GM23338 (cell line): ENCODE measurements at regions not wholly inside any gene's neighbourhood (a gene's known extent, or its start where the extent isn't known, plus 50 kb on each side); places are given as distances from the start of the nearest gene placed in this dataset.

ENCODE experiments used
- ATAC-seq: fragments of 200-7000 bp; cut with Tn5 transposase; 3 replicates; pipeline ENCODE4 v1.9.1; 2020
- DNase-seq: peaks from one replicate; pipeline ENCODE4 v3.0.0-alpha.2; 2015; ENCODE audit warnings: low spot score
- H2AFZ ChIP-seq: fragments of 200-600 bp; sonication (generic); 2 replicates; pipeline ENCODE4 v1.8.0; 2016; ENCODE audit warnings: antibody characterized with exemption, mild to moderate bottlenecking, moderate library complexity
- H3F3A ChIP-seq: fragments of 200-600 bp; sonication (generic); replicated peaks from 2 replicates; pipeline ENCODE4 v1.8.0; 2017; ENCODE audit warnings: antibody characterized with exemption, mixed run types, low read depth
- H3K27ac ChIP-seq: fragments of 200-600 bp; sonication (generic); 2 replicates; pipeline ENCODE4 v1.6.1; 2016; ENCODE audit warnings: low read depth
- H3K27me3 ChIP-seq: fragments of 200-600 bp; sonication (generic); 2 replicates; pipeline ENCODE4 v1.8.0; 2016; ENCODE audit warnings: mild to moderate bottlenecking, mixed run types, moderate library complexity; ENCODE audit not compliant: insufficient read depth
- H3K36me3 ChIP-seq: fragments of 200-600 bp; sonication (generic); 2 replicates; pipeline ENCODE4 v1.8.0; 2016; ENCODE audit warnings: mild to moderate bottlenecking; ENCODE audit not compliant: insufficient read depth
- H3K4me1 ChIP-seq: fragments of 200-600 bp; sonication (generic); 2 replicates; pipeline ENCODE4 v1.8.0; 2016; ENCODE audit warnings: mild to moderate bottlenecking, moderate library complexity; ENCODE audit not compliant: insufficient read depth
- H3K4me2 ChIP-seq: fragments of 200-600 bp; sonication (generic); 2 replicates; pipeline ENCODE4 v1.7.1; 2017; ENCODE audit warnings: mixed run types
- H3K4me3 ChIP-seq: fragments of 200-600 bp; sonication (generic); 2 replicates; pipeline ENCODE4 v1.6.1; 2016; ENCODE audit warnings: mixed run types
- H3K79me2 ChIP-seq: fragments of 200-600 bp; sonication (generic); replicated peaks from 2 replicates; pipeline ENCODE4 v1.8.0; 2017; ENCODE audit warnings: mild to moderate bottlenecking; ENCODE audit not compliant: insufficient read depth
- H3K9me2 ChIP-seq: fragments of 200-600 bp; sonication (generic); 2 replicates; pipeline ENCODE4 v1.8.0; 2017; ENCODE audit not compliant: insufficient read depth
- H4K20me1 ChIP-seq: fragments of 200-600 bp; sonication (generic); replicated peaks from 2 replicates; pipeline ENCODE4 v1.8.0; 2017; ENCODE audit warnings: mild to moderate bottlenecking; ENCODE audit not compliant: insufficient read depth
- H3K27ac Mint-ChIP-seq: 2 replicates; pipeline ENCODE4 v1.8.0; 2020; ENCODE audit warnings: inconsistent platforms, mild to moderate bottlenecking, moderate library complexity, mixed read lengths
- H3K27me3 Mint-ChIP-seq: 3 replicates; pipeline ENCODE4 v1.8.0; 2022; ENCODE audit warnings: low read depth, mild to moderate bottlenecking, moderate library complexity, mixed read lengths, inconsistent platforms; ENCODE audit not compliant: insufficient read depth, poor library complexity
- H3K36me3 Mint-ChIP-seq: 3 replicates; pipeline ENCODE4 v1.8.0; 2021; ENCODE audit warnings: low read depth, mild to moderate bottlenecking, inconsistent platforms, moderate library complexity, mixed read lengths
- H3K4me1 Mint-ChIP-seq: 3 replicates; pipeline ENCODE4 v1.8.0; 2020; ENCODE audit warnings: mild to moderate bottlenecking, inconsistent platforms, mixed read lengths
- H3K4me3 Mint-ChIP-seq: 3 replicates; pipeline ENCODE4 v1.8.0; 2021; ENCODE audit warnings: moderate library complexity, mild to moderate bottlenecking, inconsistent platforms, mixed read lengths
- H3K9me3 Mint-ChIP-seq: 3 replicates; pipeline ENCODE4 v1.8.0; 2020; ENCODE audit warnings: moderate library complexity, mild to moderate bottlenecking, inconsistent platforms, mixed read lengths
- CREB1 ChIP-seq: fragments of 250-450 bp; sonication (Bioruptor Pico); IDR thresholded peaks from 2 replicates; pipeline ENCODE4 v1.5.0; 2020; ENCODE audit warnings: low read depth, mild to moderate bottlenecking, moderate library complexity
- CTCF ChIP-seq, 2 experiments: fragments of 200-600 bp in 1 of 2; sonication (generic) in 1 of 2; conservative IDR thresholded peaks; 2 replicates each; pipeline versions ENCODE4 v1.5.1 to v1.6.1; 2016 to 2017; ENCODE audit warnings: antibody characterized with exemption in 2 of 2, low read depth in 2 of 2, mild to moderate bottlenecking in 2 of 2, moderate library complexity in 1 of 2
- EZH2 ChIP-seq: fragments of 200-600 bp; sonication (generic); IDR thresholded peaks from one replicate; pipeline ENCODE4 v1.8.0; 2017; ENCODE audit warnings: antibody characterized with exemption, mild to moderate bottlenecking, low read depth; ENCODE audit not compliant: unreplicated experiment
- EZH2phosphoT487 ChIP-seq: fragments of 200-600 bp; sonication (generic); IDR thresholded peaks from one replicate; pipeline ENCODE4 v1.8.1; 2018; ENCODE audit warnings: antibody characterized with exemption; ENCODE audit not compliant: unreplicated experiment
- NANOG ChIP-seq: IDR thresholded peaks from 2 replicates; pipeline ENCODE4 v1.6.1; 2016; ENCODE audit warnings: antibody characterized with exemption, borderline replicate concordance
- POLR2AphosphoS5 ChIP-seq: IDR thresholded peaks from 2 replicates; pipeline ENCODE4 v1.6.1; 2016; ENCODE audit warnings: antibody characterized with exemption, low read depth
- REST ChIP-seq: IDR thresholded peaks from one replicate; pipeline ENCODE4 v1.6.1; 2018; ENCODE audit warnings: antibody characterized with exemption; ENCODE audit not compliant: unreplicated experiment
- STAT1 ChIP-seq: IDR thresholded peaks from one replicate; pipeline ENCODE4 v1.6.1; 2016; ENCODE audit warnings: antibody characterized with exemption; ENCODE audit not compliant: unreplicated experiment
- ZNF114 ChIP-seq: fragments of 250-450 bp; sonication (Bioruptor Pico); IDR thresholded peaks from 2 replicates; pipeline ENCODE4 v1.5.0; 2020; ENCODE audit warnings: mild to moderate bottlenecking, moderate library complexity
- ZNF331 ChIP-seq: fragments of 250-450 bp; sonication (Bioruptor Pico); IDR thresholded peaks from 2 replicates; pipeline ENCODE4 v1.5.0; 2020; ENCODE audit warnings: low read depth, mild to moderate bottlenecking, moderate library complexity

- Histone ChIP-seq H3K36me3 (no peaks in the 10 kb centered on the region), H3K27me3 (no peaks in the 10 kb centered on the region), H3K27ac (no peak overlapping the region), H3F3A (no peaks in the 10 kb centered on the region), H3K4me3 (no peak overlapping the region), H3K9me2 (no peaks in the 10 kb centered on the region), H4K20me1 (no peaks in the 10 kb centered on the region), H3K4me2 (no peak overlapping the region), H2AFZ (no peak overlapping the region), H3K4me1 (no peaks in the 10 kb centered on the region), H3K79me2 (no peaks in the 10 kb centered on the region)
- DNase-seq: no peak
- no peaks in the 10 kb centered on the region for H3K9me3 Mint-ChIP-seq
- no peak for ATAC-seq
- TF ChIP-seq CREB1 (CRISPR knock-in tag) (no peak), ZNF114 (CRISPR knock-in tag) (no peak), NANOG (no peak), REST (no peak)
- H3K27me3 Mint-ChIP-seq: no peaks in the 10 kb centered on the region
- H3K4me3 Mint-ChIP-seq: no peak overlapping the region
- H3K27ac Mint-ChIP-seq: no peak overlapping the region
- no peaks in the 10 kb centered on the region for H3K36me3 Mint-ChIP-seq
- no peaks in the 10 kb centered on the region for H3K4me1 Mint-ChIP-seq
Observed at GRCh38 chrX:67288156-67288555, 255.7 kb upstream of the AR start.

- DNase-seq: no peak
- Mint-ChIP-seq H3K27me3 (no peaks in the 10 kb centered on the region), H3K4me1 (no peaks in the 10 kb centered on the region), H3K27ac (no peak overlapping the region), H3K4me3 (no peak overlapping the region), H3K36me3 (no peaks in the 10 kb centered on the region), H3K9me3 (no peaks in the 10 kb centered on the region; the same call in 2 of the 3 replicates)
- Histone ChIP-seq H4K20me1 (no peaks in the 10 kb centered on the region), H3K36me3 (no peaks in the 10 kb centered on the region), H3K4me3 (no peak overlapping the region), H3K4me2 (no peak overlapping the region), H3F3A (no peaks in the 10 kb centered on the region), H3K9me2 (no peaks in the 10 kb centered on the region), H2AFZ (no peak overlapping the region), H3K27me3 (no peaks in the 10 kb centered on the region), H3K4me1 (no peaks in the 10 kb centered on the region), H3K27ac (no peak overlapping the region), H3K79me2 (no peaks in the 10 kb centered on the region)
- TF ChIP-seq REST: no peak
- TF ChIP-seq EZH2: no peak
- TF ChIP-seq POLR2AphosphoS5: no peak
- TF ChIP-seq STAT1: no peak
- no peak for TF ChIP-seq CTCF (conservative IDR thresholded peaks at IDR 0.05; ENCODE audit: low read depth in 2 of 2)
- no peak for TF ChIP-seq EZH2phosphoT487
- TF ChIP-seq ZNF331 (CRISPR knock-in tag): no peak
- ATAC-seq: no peak
Observed at GRCh38 chrX:67289055-67289499, 254.7 kb upstream of the AR start.
